HT1080 (cell line): ENCODE measurements at regions not wholly inside any gene's neighbourhood (a gene's known extent, or its start where the extent isn't known, plus 50 kb on each side); places are given as distances from the start of the nearest gene placed in this dataset. TPM values are rescaled to one million over a fixed set of nuclear protein-coding genes. Genes with fewer than 3 reads are reported as not detected.

Experiments used
- DNase-seq: peaks from one replicate; pipeline ENCODE4 v3.0.0-alpha.2; 2015; ENCODE audit warnings: low read depth
- small RNA-seq: library from RNA; depleted of rRNA; stranded (forward); fragments of <200 nt; gene quantifications from one replicate; pipeline ENCODE3, GENCODE V24; 2014

GRCh38 chr3:150035301-150035779, 64.6 kb upstream of the PFN2 start:
- no peak for DNase-seq

DNA sequence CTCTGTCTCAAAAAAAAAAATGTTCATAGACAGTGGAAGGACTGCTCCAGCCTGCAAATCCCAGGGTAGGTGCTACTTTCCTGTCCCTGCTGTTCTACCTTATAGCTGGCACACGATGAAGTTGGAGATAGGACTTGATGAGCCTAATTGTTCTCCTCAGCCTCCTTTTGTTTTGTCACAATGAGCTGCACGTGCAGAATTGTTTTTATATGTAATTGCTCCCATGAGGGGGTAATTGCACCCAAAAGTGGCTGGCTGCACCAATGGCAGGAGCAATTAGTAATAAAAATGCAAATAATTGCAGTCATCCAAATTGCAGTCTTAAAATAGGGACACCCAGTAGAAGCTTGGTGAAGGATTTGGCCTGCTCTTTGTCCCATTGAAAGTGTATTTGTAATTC, 63.0 kb upstream of the PFN2 start:
- DNase-seq = no peak

- DNase-seq = no peak
Measured at GRCh38 chr3:150030841-150031240, 60.1 kb upstream of the PFN2 start.

DNA sequence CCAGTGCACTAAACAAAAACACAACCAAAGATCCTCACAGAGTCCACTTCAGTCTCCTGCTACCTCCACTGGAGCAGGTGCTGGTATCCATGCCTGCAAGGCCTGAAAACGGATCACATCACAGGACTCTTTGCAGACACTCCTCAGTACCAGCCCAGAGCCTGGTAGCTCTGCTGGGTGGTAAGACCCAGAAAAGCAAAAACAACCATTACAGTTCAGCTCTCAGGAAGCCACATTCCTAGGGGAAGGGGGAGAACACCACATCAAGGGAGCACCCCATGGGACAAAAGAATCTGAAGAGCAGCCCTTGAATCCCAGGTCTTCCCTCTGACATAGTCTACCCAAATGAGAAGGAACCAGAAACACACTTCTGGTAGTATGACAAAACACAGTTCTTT, 52.5 kb upstream of the PFN2 start:
- DNase-seq = no peak

DNA sequence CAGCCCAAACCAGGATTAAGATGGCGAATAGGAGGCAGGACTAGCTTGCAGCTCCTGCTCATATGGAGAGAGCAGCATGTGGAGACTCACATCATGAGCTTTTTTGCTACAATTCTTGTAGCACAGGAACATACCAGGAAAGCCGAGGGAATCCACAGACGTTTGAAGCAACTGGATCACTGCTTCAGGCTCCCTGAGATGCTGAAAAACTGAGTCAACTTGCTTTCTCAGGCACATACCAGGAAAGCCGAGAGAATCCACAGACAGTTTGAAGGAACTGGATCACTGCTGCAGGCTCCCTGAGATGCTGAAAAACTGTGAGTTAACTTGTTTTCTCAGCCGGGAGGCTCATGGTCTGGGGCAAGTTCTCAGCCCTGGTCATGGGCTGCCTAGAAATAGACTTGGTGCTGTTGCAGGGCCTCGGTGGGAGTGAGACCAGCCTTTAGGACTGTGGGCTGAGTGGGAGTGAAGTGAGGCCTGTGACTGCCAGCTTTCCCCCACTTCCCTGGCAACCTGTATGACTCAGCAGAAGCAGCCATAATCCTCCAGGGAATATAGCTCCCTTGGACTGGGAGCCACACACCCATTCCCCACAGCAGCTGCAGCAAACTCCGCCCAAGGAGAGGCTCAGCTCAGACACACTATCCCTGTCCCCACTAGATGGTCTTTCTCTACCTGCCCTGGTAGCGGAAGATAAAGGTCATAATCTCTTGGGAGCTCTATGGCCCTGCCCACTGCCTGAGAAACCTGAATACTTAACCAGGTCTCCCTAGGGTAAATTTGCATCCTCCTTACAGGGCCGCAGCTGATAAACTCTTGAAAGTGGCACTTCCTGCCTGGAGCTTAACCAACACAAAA, 51.9 kb upstream of the PFN2 start:
- peak; percentile 44 for DNase-seq

DNA sequence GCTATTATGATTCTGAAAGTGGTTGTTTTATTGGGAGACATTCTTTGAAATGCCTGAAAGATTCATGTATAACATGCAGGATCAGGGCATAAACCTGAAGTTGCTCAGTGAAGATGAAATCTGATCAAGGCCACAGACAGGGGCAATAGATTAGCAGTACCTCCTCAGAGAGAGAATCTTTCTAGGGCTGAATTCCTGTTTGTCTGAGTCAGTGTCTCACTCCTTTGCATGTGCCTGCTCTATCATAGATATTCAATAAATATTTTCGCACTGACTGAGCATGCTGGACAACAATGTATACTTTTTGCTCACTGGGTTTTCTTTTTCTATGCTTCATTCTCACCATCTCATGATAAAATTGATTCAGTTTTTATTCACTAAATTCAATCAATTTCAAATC, 49.8 kb upstream of the PFN2 start:
- peak; percentile 40 for DNase-seq

Small RNA genes in the stretch of these regions (small RNA-seq; reads per million reads assigned to genes)
- gene RF00004 (not detected), gene RPL32P9 (not detected)
